ENCODE measurements at regions not wholly inside any gene's neighbourhood (a gene's known extent, or its start where the extent isn't known, plus 50 kb on each side); places are given as distances from the start of the nearest gene placed in this dataset.

DNA sequence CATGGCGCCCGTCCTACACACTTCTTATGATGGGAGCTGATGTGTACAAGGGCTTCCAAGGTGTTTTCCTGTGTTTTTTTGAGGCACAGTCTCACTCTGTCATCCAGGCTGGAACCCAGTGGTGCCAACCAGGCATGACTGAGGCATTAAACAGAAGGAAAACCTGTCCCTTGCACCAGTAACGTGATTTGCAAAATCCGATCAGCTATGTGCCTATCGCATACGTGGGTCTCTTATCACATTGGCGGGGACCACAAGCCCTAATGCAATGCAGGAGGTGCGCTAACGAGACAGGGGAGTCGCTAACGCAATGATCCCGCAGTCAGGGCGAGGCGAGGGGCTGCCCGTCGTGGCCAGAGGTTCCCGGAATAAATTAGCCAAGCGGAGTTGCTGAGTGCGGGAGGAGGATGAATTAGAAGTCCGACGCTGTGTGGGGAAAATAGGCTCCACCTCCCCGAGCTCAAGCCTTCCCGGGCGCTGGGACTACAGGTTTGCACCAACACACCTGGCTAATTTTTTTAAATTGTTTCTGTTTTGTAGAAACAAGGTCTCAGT lies 162.7 kb downstream of the SHOX start:
- H3K18ac ChIP-seq (ENCODE audit: low read length): no peak overlapping the region
- peaks cover 0 to 27% (median 6%) of the 10 kb centered on the region in 3 experiments for H3K27me3 ChIP-seq (ENCODE audit: control insufficient read depth in 3 of 3, insufficient read depth in 3 of 3, low read depth in 1 of 3, low read length in 3 of 3)
- no peak overlapping the region for H2BK120ac ChIP-seq (ENCODE audit: low read depth, low read length)
- H3K36me3 ChIP-seq (replicated peaks in 1 of 2; ENCODE audit: control insufficient read depth in 2 of 2, insufficient read depth in 2 of 2, low read length in 2 of 2): no peaks in the 10 kb centered on the region
- no peak overlapping the region for H3K9ac ChIP-seq (ENCODE audit: low read depth, low read length, poor library complexity)
- no peak overlapping the region for H4K91ac ChIP-seq (ENCODE audit: low read depth, low read length, poor library complexity)
- H3K27ac ChIP-seq (replicated peaks; ENCODE audit: low read length): no peak overlapping the region
- no peak overlapping the region for H3K4me2 ChIP-seq (ENCODE audit: insufficient read depth, low read length, poor library complexity, severe bottlenecking)
- H2BK5ac ChIP-seq (ENCODE audit: low read length): no peak overlapping the region
- H2BK15ac ChIP-seq (ENCODE audit: low read length): no peak overlapping the region
- no peak overlapping the region for H2AFZ ChIP-seq (ENCODE audit: low read length)
- H3K23ac ChIP-seq (ENCODE audit: low read depth, low read length, poor library complexity): no peak overlapping the region
- H3K4ac ChIP-seq (ENCODE audit: low read length): no peak overlapping the region
- H2BK12ac ChIP-seq (ENCODE audit: low read length): no peak overlapping the region
- no peak overlapping the region for H4K8ac ChIP-seq (ENCODE audit: low read depth, low read length)
- H3K4me3 ChIP-seq (ENCODE audit: low read length in 2 of 2): no peak overlapping the region
- no peaks in the 10 kb centered on the region for H3K79me1 ChIP-seq (ENCODE audit: low read depth, low read length)
- peaks cover 0 to 11% of the 10 kb centered on the region in 2 donors for H3K4me1 ChIP-seq (ENCODE audit: control insufficient read depth in 2 of 2, insufficient read depth in 1 of 2, low read depth in 1 of 2, low read length in 2 of 2)
- no peak overlapping the region for H2AK5ac ChIP-seq (ENCODE audit: low read depth, low read length)
- no CpG with 5 or more reads among the region's 24 CpGs for WGBS, 2 donors (ENCODE audit: extremely low coverage in 2 of 2, insufficient read length in 2 of 2, insufficient replicate concordance in 1 of 2)
- H3K9me3 ChIP-seq (replicated peaks in 1 of 2; ENCODE audit: control insufficient read depth in 2 of 2, insufficient read depth in 1 of 2, low read depth in 1 of 2, low read length in 2 of 2): no peaks in the 10 kb centered on the region
- no peak overlapping the region for H3K14ac ChIP-seq (ENCODE audit: low read length)
- DNase-seq (ENCODE audit: low spot score): no peak

DNA sequence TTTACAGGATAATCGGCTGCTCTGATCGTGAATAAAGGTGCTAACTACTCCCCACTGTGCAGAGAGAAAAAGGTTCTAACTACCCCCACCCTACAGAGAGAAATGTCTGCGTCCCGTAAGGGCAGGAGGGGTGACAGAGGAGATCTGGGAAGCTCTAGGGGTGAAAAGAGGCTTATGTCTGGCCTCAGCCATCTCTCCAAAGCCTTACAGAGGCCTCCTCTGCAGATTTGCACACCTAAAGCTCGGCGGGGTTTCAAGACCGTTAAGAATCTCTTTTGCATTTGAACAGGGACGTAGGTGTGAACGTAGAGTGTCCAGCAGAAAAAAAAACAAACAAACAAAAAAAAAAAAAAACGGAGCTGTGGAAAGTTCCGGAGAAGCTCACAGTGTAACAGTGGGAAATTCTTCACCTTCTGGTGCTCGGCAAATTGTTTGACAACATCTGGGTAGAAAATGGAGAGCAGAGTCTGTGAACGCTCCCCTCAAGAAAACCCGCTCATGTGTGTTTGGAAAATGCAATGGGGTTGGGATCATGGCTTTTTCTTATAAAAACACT lies 161.0 kb downstream of the SHOX start:
- no peaks in the 10 kb centered on the region for H3K79me1 ChIP-seq (ENCODE audit: low read depth, low read length)

DNA sequence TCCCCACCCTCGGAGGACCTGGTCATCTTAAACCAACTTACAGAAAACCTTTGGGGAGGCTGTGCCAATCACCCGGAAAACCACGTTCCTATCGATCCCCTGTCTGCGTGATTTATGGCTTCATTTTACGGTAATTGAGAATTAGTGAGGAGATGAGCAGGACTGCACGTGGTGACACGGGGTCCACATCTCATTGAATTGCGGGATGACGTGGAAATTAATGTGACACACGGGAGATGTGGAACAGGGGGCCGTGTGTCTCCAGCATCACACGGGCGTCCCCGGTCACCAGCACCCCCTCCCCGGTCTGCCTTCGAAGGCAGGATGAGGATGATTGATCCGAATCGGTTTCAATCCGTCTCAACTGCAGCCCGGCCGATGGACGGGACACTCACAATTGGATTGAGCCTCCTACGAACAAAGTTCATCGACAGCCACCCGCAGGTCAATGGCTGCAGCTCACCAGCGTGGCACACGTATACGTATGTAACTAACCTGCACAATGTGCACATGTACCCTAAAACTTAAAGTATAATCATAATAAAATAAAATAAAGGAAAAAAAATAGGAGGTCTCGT lies 160.3 kb downstream of the SHOX start:
- Histone ChIP-seq H3K9me3 (replicated peaks in 1 of 2; ENCODE audit: control insufficient read depth in 2 of 2, insufficient read depth in 1 of 2, low read depth in 1 of 2, low read length in 2 of 2) (no peaks in the 10 kb centered on the region), H3K27ac (replicated peaks; ENCODE audit: low read length) (no peak overlapping the region), H3K4me1 (ENCODE audit: control insufficient read depth in 2 of 2, insufficient read depth in 1 of 2, low read depth in 1 of 2, low read length in 2 of 2) (peaks cover 0 to 11% of the 10 kb centered on the region in 2 donors), H2BK120ac (ENCODE audit: low read depth, low read length) (no peak overlapping the region), H2AK5ac (ENCODE audit: low read depth, low read length) (no peak overlapping the region), H3K9ac (ENCODE audit: low read depth, low read length, poor library complexity) (no peak overlapping the region), H2BK12ac (ENCODE audit: low read length) (no peak overlapping the region), H3K14ac (ENCODE audit: low read length) (no peak overlapping the region), H3K4me3 (ENCODE audit: low read length in 2 of 2) (no peak overlapping the region), H2BK5ac (ENCODE audit: low read length) (no peak overlapping the region), H3K4ac (ENCODE audit: low read length) (no peak overlapping the region), H4K91ac (ENCODE audit: low read depth, low read length, poor library complexity) (no peak overlapping the region), H2BK15ac (ENCODE audit: low read length) (no peak overlapping the region), H3K4me2 (ENCODE audit: insufficient read depth, low read length, poor library complexity, severe bottlenecking) (no peak overlapping the region), H3K18ac (ENCODE audit: low read length) (peak overlapping the region; percentile 60), H3K23ac (ENCODE audit: low read depth, low read length, poor library complexity) (peak overlapping the region; percentile 1), H4K8ac (ENCODE audit: low read depth, low read length) (no peak overlapping the region), H3K36me3 (replicated peaks in 1 of 2; ENCODE audit: control insufficient read depth in 2 of 2, insufficient read depth in 2 of 2, low read length in 2 of 2) (no peaks in the 10 kb centered on the region), H3K27me3 (ENCODE audit: control insufficient read depth in 3 of 3, insufficient read depth in 3 of 3, low read depth in 1 of 3, low read length in 3 of 3) (peaks cover 0 to 27% (median 6%) of the 10 kb centered on the region in 3 experiments), H3K79me1 (ENCODE audit: low read depth, low read length) (no peaks in the 10 kb centered on the region), H2AFZ (ENCODE audit: low read length) (peak overlapping the region; percentile 24)
- no peak for DNase-seq (ENCODE audit: low spot score)
- WGBS, 2 donors (ENCODE audit: extremely low coverage in 2 of 2, insufficient read length in 2 of 2, insufficient replicate concordance in 1 of 2): no CpG with 5 or more reads among the region's 30 CpGs

More for the DNA sequence above, 161.0 kb downstream of the SHOX start:
- DNase-seq (ENCODE audit: low spot score): no peak
- no peak overlapping the region for H3K14ac ChIP-seq (ENCODE audit: low read length)
- H3K36me3 ChIP-seq (replicated peaks in 1 of 2; ENCODE audit: control insufficient read depth in 2 of 2, insufficient read depth in 2 of 2, low read length in 2 of 2): no peaks in the 10 kb centered on the region
- no peak overlapping the region for H3K27ac ChIP-seq (replicated peaks; ENCODE audit: low read length)
- H3K4me1 ChIP-seq (ENCODE audit: control insufficient read depth in 2 of 2, insufficient read depth in 1 of 2, low read depth in 1 of 2, low read length in 2 of 2): peaks cover 0 to 11% of the 10 kb centered on the region in 2 donors
- no peak overlapping the region for H3K4me3 ChIP-seq (ENCODE audit: low read length in 2 of 2)
- H2BK15ac ChIP-seq (ENCODE audit: low read length): no peak overlapping the region
- no CpG with 5 or more reads among the region's 14 CpGs for WGBS, 2 donors (ENCODE audit: extremely low coverage in 2 of 2, insufficient read length in 2 of 2, insufficient replicate concordance in 1 of 2)
- H3K18ac ChIP-seq (ENCODE audit: low read length): no peak overlapping the region
- H4K91ac ChIP-seq (ENCODE audit: low read depth, low read length, poor library complexity): no peak overlapping the region
- no peak overlapping the region for H4K8ac ChIP-seq (ENCODE audit: low read depth, low read length)
- H2AK5ac ChIP-seq (ENCODE audit: low read depth, low read length): no peak overlapping the region
- peak overlapping the region; percentile 38 for H3K4me2 ChIP-seq (ENCODE audit: insufficient read depth, low read length, poor library complexity, severe bottlenecking)
- H3K9me3 ChIP-seq (replicated peaks in 1 of 2; ENCODE audit: control insufficient read depth in 2 of 2, insufficient read depth in 1 of 2, low read depth in 1 of 2, low read length in 2 of 2): no peaks in the 10 kb centered on the region
- no peak overlapping the region for H2BK120ac ChIP-seq (ENCODE audit: low read depth, low read length)
- H3K23ac ChIP-seq (ENCODE audit: low read depth, low read length, poor library complexity): no peak overlapping the region
- peaks cover 0 to 27% (median 6%) of the 10 kb centered on the region in 3 experiments for H3K27me3 ChIP-seq (ENCODE audit: control insufficient read depth in 3 of 3, insufficient read depth in 3 of 3, low read depth in 1 of 3, low read length in 3 of 3)
- H3K4ac ChIP-seq (ENCODE audit: low read length): no peak overlapping the region
- H2BK12ac ChIP-seq (ENCODE audit: low read length): no peak overlapping the region
- H3K9ac ChIP-seq (ENCODE audit: low read depth, low read length, poor library complexity): no peak overlapping the region
- no peak overlapping the region for H2BK5ac ChIP-seq (ENCODE audit: low read length)
- no peak overlapping the region for H2AFZ ChIP-seq (ENCODE audit: low read length)

DNA sequence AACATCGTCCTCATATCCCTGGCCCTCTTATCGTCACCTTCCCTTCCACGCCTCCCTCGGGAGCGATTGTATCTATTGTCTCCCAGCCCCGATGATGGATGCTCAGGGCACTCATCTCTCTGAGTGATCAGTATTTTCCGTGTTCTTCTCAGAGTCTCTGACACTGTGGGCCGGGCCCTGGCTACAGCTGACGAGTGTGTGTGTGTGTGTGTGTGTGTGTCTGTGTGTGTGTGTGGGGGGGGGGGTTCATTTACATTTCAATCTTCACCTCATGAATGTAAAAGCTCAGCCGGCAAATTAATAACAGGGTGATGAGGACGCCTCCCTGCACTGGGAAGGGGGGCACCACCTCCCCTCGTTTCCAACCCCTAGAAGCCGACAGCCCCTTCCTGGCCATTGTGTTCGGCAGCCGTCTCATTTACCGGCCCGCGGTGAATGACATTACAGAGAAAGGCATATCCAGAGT lies 159.5 kb downstream of the SHOX start:
- no CpG with 5 or more reads among the region's 18 CpGs for WGBS, 2 donors (ENCODE audit: extremely low coverage in 2 of 2, insufficient read length in 2 of 2, insufficient replicate concordance in 1 of 2)
- no peak for DNase-seq (ENCODE audit: low spot score)

More for the DNA sequence above, 159.5 kb downstream of the SHOX start:
- no peak overlapping the region for H2BK15ac ChIP-seq (ENCODE audit: low read length)
- H2BK120ac ChIP-seq (ENCODE audit: low read depth, low read length): no peak overlapping the region
- H3K4me2 ChIP-seq (ENCODE audit: insufficient read depth, low read length, poor library complexity, severe bottlenecking): peak overlapping the region; percentile 34
- no peak overlapping the region for H3K4me3 ChIP-seq (ENCODE audit: low read length in 2 of 2)
- H2AK5ac ChIP-seq (ENCODE audit: low read depth, low read length): no peak overlapping the region
- H3K36me3 ChIP-seq (replicated peaks in 1 of 2; ENCODE audit: control insufficient read depth in 2 of 2, insufficient read depth in 2 of 2, low read length in 2 of 2): no peaks in the 10 kb centered on the region
- no peak overlapping the region for H3K9ac ChIP-seq (ENCODE audit: low read depth, low read length, poor library complexity)
- peaks cover 0 to 27% (median 6%) of the 10 kb centered on the region in 3 experiments for H3K27me3 ChIP-seq (ENCODE audit: control insufficient read depth in 3 of 3, insufficient read depth in 3 of 3, low read depth in 1 of 3, low read length in 3 of 3)
- no peaks in the 10 kb centered on the region for H3K79me1 ChIP-seq (ENCODE audit: low read depth, low read length)
- H2AFZ ChIP-seq (ENCODE audit: low read length): no peak overlapping the region
- no peaks in the 10 kb centered on the region for H3K9me3 ChIP-seq (replicated peaks in 1 of 2; ENCODE audit: control insufficient read depth in 2 of 2, insufficient read depth in 1 of 2, low read depth in 1 of 2, low read length in 2 of 2)
- peaks cover 0 to 11% of the 10 kb centered on the region in 2 donors for H3K4me1 ChIP-seq (ENCODE audit: control insufficient read depth in 2 of 2, insufficient read depth in 1 of 2, low read depth in 1 of 2, low read length in 2 of 2)
- H3K14ac ChIP-seq (ENCODE audit: low read length): no peak overlapping the region
- H3K18ac ChIP-seq (ENCODE audit: low read length): peak overlapping the region; percentile 5
- no peak overlapping the region for H4K91ac ChIP-seq (ENCODE audit: low read depth, low read length, poor library complexity)
- H3K27ac ChIP-seq (replicated peaks; ENCODE audit: low read length): no peak overlapping the region
- no peak overlapping the region for H4K8ac ChIP-seq (ENCODE audit: low read depth, low read length)
- H2BK5ac ChIP-seq (ENCODE audit: low read length): no peak overlapping the region
- H3K23ac ChIP-seq (ENCODE audit: low read depth, low read length, poor library complexity): no peak overlapping the region
- H2BK12ac ChIP-seq (ENCODE audit: low read length): no peak overlapping the region
- H3K4ac ChIP-seq (ENCODE audit: low read length): no peak overlapping the region
